LNCAP (cell line): ENCODE measurements at regions not wholly inside any gene's neighbourhood (a gene's known extent, or its start where the extent isn't known, plus 50 kb on each side); places are given as distances from the start of the nearest gene placed in this dataset.

Source experiments
- CTCF ChIP-seq: fragments of 450-650 bp; IDR thresholded peaks from 2 replicates; pipeline ENCODE4 v1.5.1; 2017; ENCODE audit warnings: mild to moderate bottlenecking

- no peak for TF ChIP-seq CTCF
Measured at GRCh38 chr7:65264258-65264657, 109.4 kb upstream of the ZNF92 start.

- TF ChIP-seq CTCF, result no peak
Measured at GRCh38 chr7:65254061-65254460, 119.6 kb upstream of the ZNF92 start.

- no peak for TF ChIP-seq CTCF
Measured at GRCh38 chr7:65251851-65252620, 121.6 kb upstream of the ZNF92 start.

GRCh38 chr7:65250697-65251395, 122.8 kb upstream of the ZNF92 start:
- TF ChIP-seq CTCF, result no peak

- no peak for TF ChIP-seq CTCF
Measured at GRCh38 chr7:65250216-65250615, 123.4 kb upstream of the ZNF92 start.

GRCh38 chr7:65247491-65247890, 126.2 kb upstream of the ZNF92 start:
- TF ChIP-seq CTCF, result no peak

GRCh38 chr7:65239707-65240352, 133.8 kb upstream of the ZNF92 start:
- TF ChIP-seq CTCF, result no peak
